Thyroid gland (tissue), 4 donors: ENCODE measurements at regions not wholly inside any gene's neighbourhood (a gene's known extent, or its start where the extent isn't known, plus 50 kb on each side); places are given as distances from the start of the nearest gene placed in this dataset.

Source experiments
- DNase-seq, 2 donors: peaks; one replicate each; pipeline ENCODE4 v3.0.0-alpha.2; 2019
- H3K27ac ChIP-seq, 3 donors: fragments of 200-600 bp; sonication (generic); 1 replicate in 2 of 3; 2 replicates in 1 of 3; pipeline ENCODE4 v1.5.1; 2016 to 2019; ENCODE audit warnings: mild to moderate bottlenecking in 1 of 3, moderate library complexity in 1 of 3
- H3K27me3 ChIP-seq: fragments of 200-600 bp; sonication (generic); one replicate; pipeline ENCODE4 v1.5.1; 2019
- H3K36me3 ChIP-seq, 2 donors: fragments of 200-600 bp; sonication (generic); one replicate each; pipeline ENCODE4 v1.5.1; 2016 to 2019
- H3K4me1 ChIP-seq, 2 donors: fragments of 200-600 bp; sonication (generic); one replicate each; pipeline ENCODE4 v1.5.1; 2017 to 2019
- H3K4me3 ChIP-seq, 3 donors: fragments of 200-600 bp; sonication (generic); replicated peaks in 1 of 3; 1 replicate in 2 of 3; 2 replicates in 1 of 3; pipeline ENCODE4 v1.5.1; 2016; ENCODE audit warnings: mild to moderate bottlenecking in 1 of 3
- H3K9me3 ChIP-seq: fragments of 200-600 bp; sonication (generic); one replicate; pipeline ENCODE4 v1.5.1; 2017
- CTCF ChIP-seq, 6 experiments: fragments of 200-600 bp in 3 of 6; fragments of 450-650 bp in 3 of 6; sonication (generic) in 3 of 6; IDR thresholded peaks; one replicate each; pipeline ENCODE4 v1.5.1; 2016 to 2019; ENCODE audit warnings: antibody characterized with exemption in 6 of 6, mild to moderate bottlenecking in 2 of 6, inconsistent platforms in 1 of 6, moderate library complexity in 1 of 6
- POLR2A ChIP-seq, 2 donors: fragments of 450-650 bp; IDR thresholded peaks; one replicate each; pipeline ENCODE4 v1.6.1; 2017; ENCODE audit warnings: antibody characterized with exemption in 2 of 2, mild to moderate bottlenecking in 2 of 2, moderate library complexity in 1 of 2
- WGBS, 2 donors: methylation state at CpG; one replicate each; pipeline ENCODE4 v1.1.5; 2017; 5-methylcytosine and 5-hydroxymethylcytosine counted together
- intact Hi-C: fragments of 100-400 bp; cut with DNase I; formaldehyde crosslinking; loops from one replicate; pipeline ENCODE4 v1.15.1; 2023

GRCh38 chr1:173294843-173295242 is 87.7 kb upstream of the TNFSF4 start:
- no peak for DNase-seq
- H3K4me3 ChIP-seq = no peak overlapping the region

GRCh38 chr1:173295391-173295790 is 88.3 kb upstream of the TNFSF4 start:
- Histone ChIP-seq H3K4me1 (no peaks in the 10 kb centered on the region), H3K27me3 (no peaks in the 10 kb centered on the region), H3K36me3 (no peaks in the 10 kb centered on the region), H3K4me3 (no peak overlapping the region), H3K27ac (no peak overlapping the region), H3K9me3 (no peaks in the 10 kb centered on the region)
- intact Hi-C loops = no loop called here
- no peak for DNase-seq
- WGBS, 2 donors = 74 to 91% methylated on average over 1 of the region's 1 CpG
- TF ChIP-seq POLR2A (IDR thresholded peaks at IDR 0.05) (no peak), CTCF (IDR thresholded peaks at IDR 0.05) (no peak)

More at GRCh38 chr1:173294843-173295242, 87.7 kb upstream of the TNFSF4 start:
- Histone ChIP-seq H3K27ac (no peak overlapping the region), H3K9me3 (no peaks in the 10 kb centered on the region), H3K4me1 (no peaks in the 10 kb centered on the region), H3K36me3 (no peaks in the 10 kb centered on the region), H3K27me3 (no peaks in the 10 kb centered on the region)
- TF ChIP-seq CTCF (IDR thresholded peaks at IDR 0.05) (no peak), POLR2A (IDR thresholded peaks at IDR 0.05) (no peak)
- WGBS, 2 donors = 80% methylated on average over 2 of the region's 2 CpGs
- intact Hi-C loops = no loop called here

GRCh38 chr1:173295995-173296394 is 88.9 kb upstream of the TNFSF4 start:
- no peaks in the 10 kb centered on the region for H3K4me1 ChIP-seq
- no peaks in the 10 kb centered on the region for H3K27me3 ChIP-seq
- no peak for DNase-seq
- TF ChIP-seq CTCF (IDR thresholded peaks at IDR 0.05) (no peak), POLR2A (IDR thresholded peaks at IDR 0.05) (no peak)
- 94 to 97% methylated on average over 1 of the region's 1 CpG for WGBS, 2 donors
- no peak overlapping the region for H3K4me3 ChIP-seq
- no peaks in the 10 kb centered on the region for H3K9me3 ChIP-seq
- intact Hi-C loops = no loop called here
- H3K27ac ChIP-seq = no peak overlapping the region
- no peaks in the 10 kb centered on the region for H3K36me3 ChIP-seq

- Histone ChIP-seq H3K9me3 (no peaks in the 10 kb centered on the region), H3K27ac (no peak overlapping the region), H3K27me3 (no peaks in the 10 kb centered on the region), H3K36me3 (no peaks in the 10 kb centered on the region), H3K4me1 (no peaks in the 10 kb centered on the region), H3K4me3 (no peak overlapping the region)
- DNase-seq = no peak
- WGBS, 2 donors = 80 to 83% methylated on average over 4 of the region's 4 CpGs
- intact Hi-C loops = no loop called here
- no peak for TF ChIP-seq POLR2A (IDR thresholded peaks at IDR 0.05)
- TF ChIP-seq CTCF (IDR thresholded peaks at IDR 0.05) = no peak
These were observed 90.8 kb upstream of the TNFSF4 start for GRCh38 chr1:173297798-173298391.

- Histone ChIP-seq H3K27ac (no peak overlapping the region), H3K4me1 (no peaks in the 10 kb centered on the region), H3K9me3 (no peaks in the 10 kb centered on the region), H3K27me3 (no peaks in the 10 kb centered on the region), H3K36me3 (no peaks in the 10 kb centered on the region), H3K4me3 (no peak overlapping the region)
- DNase-seq = no peak
- no peak for TF ChIP-seq CTCF (IDR thresholded peaks at IDR 0.05)
- TF ChIP-seq POLR2A (IDR thresholded peaks at IDR 0.05) = no peak
- 71% methylated on average over 5 of the region's 5 CpGs for WGBS, 2 donors
- intact Hi-C loops = no loop called here
These were observed 93.2 kb upstream of the TNFSF4 start for GRCh38 chr1:173300061-173301044.
